ENCODE measurements at regions not wholly inside any gene's neighbourhood (a gene's known extent, or its start where the extent isn't known, plus 50 kb on each side); places are given as distances from the start of the nearest gene placed in this dataset.

GRCh38 chr2:238560234-238560633, 133.5 kb downstream of the ASB1 start:
- TF ChIP-seq POLR2A (IDR thresholded peaks at IDR 0.05) (no peak), EP300 (IDR thresholded peaks at IDR 0.05) (no peak)
- TF ChIP-seq, protein P1, sequence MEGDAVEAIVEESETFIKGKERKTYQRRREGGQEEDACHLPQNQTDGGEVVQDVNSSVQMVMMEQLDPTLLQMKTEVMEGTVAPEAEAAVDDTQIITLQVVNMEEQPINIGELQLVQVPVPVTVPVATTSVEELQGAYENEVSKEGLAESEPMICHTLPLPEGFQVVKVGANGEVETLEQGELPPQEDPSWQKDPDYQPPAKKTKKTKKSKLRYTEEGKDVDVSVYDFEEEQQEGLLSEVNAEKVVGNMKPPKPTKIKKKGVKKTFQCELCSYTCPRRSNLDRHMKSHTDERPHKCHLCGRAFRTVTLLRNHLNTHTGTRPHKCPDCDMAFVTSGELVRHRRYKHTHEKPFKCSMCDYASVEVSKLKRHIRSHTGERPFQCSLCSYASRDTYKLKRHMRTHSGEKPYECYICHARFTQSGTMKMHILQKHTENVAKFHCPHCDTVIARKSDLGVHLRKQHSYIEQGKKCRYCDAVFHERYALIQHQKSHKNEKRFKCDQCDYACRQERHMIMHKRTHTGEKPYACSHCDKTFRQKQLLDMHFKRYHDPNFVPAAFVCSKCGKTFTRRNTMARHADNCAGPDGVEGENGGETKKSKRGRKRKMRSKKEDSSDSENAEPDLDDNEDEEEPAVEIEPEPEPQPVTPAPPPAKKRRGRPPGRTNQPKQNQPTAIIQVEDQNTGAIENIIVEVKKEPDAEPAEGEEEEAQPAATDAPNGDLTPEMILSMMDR (IDR thresholded peaks at IDR 0.05), result no peak

Data from ovary (tissue), 3 donors.